C4-2B (cell line): ENCODE measurements at regions not wholly inside any gene's neighbourhood (a gene's known extent, or its start where the extent isn't known, plus 50 kb on each side); places are given as distances from the start of the nearest gene placed in this dataset.

Experiments used
- H3K27ac ChIP-seq: fragments of 450-650 bp; 2 replicates; pipeline ENCODE4 v1.5.1; 2017
- ZFX ChIP-seq: fragments of 450-650 bp; IDR thresholded peaks from 2 replicates; pipeline ENCODE4 v1.6.1; 2017
- TF ChIP-seq, protein P1 (sequence below): fragments of 450-650 bp; conservative IDR thresholded peaks from 2 replicates; pipeline ENCODE4 v1.5.1; 2017; ENCODE audit warnings: mild to moderate bottlenecking

DNA sequence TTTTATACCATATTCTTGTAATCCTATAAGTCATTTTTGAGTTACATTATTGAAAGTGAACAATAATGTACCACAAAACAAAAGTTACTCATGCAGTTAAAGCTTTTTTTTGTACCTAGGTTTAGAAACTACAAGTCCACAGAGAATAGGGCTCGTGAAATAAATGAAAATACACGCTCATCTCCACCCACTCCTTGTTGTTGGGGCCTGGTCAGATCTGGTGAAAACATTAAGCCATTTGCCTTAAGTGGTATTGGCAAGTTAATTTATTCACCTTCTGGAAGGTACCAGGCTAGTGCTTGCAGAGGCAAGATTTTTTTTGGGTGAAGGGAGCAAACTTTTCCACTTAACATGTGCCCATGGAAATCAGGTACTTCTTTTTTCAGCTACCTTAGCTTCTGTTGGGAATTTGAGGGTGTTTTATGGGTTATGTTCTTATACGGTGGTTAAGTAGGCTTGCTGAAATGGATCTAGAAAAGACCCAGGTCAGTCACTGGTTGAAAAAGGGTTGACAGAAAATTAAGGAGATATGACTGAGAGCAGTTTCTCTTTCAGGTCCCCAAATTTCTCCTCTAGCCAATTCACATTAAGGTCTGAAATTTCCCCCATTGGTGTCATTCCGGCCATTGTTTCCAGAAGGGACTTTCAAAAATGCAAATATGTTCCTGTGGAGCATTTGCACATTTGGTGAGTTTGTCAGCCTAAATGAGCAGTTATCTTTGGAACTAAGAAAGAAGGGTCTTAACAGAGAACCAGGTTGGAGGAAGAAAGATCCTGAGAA is 143.3 kb downstream of the KCNRG start:
- no peak for TF ChIP-seq ZFX
- TF ChIP-seq, protein P1, sequence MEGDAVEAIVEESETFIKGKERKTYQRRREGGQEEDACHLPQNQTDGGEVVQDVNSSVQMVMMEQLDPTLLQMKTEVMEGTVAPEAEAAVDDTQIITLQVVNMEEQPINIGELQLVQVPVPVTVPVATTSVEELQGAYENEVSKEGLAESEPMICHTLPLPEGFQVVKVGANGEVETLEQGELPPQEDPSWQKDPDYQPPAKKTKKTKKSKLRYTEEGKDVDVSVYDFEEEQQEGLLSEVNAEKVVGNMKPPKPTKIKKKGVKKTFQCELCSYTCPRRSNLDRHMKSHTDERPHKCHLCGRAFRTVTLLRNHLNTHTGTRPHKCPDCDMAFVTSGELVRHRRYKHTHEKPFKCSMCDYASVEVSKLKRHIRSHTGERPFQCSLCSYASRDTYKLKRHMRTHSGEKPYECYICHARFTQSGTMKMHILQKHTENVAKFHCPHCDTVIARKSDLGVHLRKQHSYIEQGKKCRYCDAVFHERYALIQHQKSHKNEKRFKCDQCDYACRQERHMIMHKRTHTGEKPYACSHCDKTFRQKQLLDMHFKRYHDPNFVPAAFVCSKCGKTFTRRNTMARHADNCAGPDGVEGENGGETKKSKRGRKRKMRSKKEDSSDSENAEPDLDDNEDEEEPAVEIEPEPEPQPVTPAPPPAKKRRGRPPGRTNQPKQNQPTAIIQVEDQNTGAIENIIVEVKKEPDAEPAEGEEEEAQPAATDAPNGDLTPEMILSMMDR, result no peak
- H3K27ac ChIP-seq, result no peak overlapping the region

GRCh38 chr13:50159607-50160006 is 144.4 kb downstream of the KCNRG start:
- H3K27ac ChIP-seq, result no peak overlapping the region
- TF ChIP-seq ZFX, result no peak
- TF ChIP-seq, protein P1, result no peak

GRCh38 chr13:50161052-50161451 is 145.8 kb downstream of the KCNRG start:
- TF ChIP-seq, protein P1, result no peak
- no peak for TF ChIP-seq ZFX
- no peak overlapping the region for H3K27ac ChIP-seq

GRCh38 chr13:50162001-50162400 is 146.8 kb downstream of the KCNRG start:
- no peak overlapping the region for H3K27ac ChIP-seq
- TF ChIP-seq, protein P1, result no peak
- no peak for TF ChIP-seq ZFX

DNA sequence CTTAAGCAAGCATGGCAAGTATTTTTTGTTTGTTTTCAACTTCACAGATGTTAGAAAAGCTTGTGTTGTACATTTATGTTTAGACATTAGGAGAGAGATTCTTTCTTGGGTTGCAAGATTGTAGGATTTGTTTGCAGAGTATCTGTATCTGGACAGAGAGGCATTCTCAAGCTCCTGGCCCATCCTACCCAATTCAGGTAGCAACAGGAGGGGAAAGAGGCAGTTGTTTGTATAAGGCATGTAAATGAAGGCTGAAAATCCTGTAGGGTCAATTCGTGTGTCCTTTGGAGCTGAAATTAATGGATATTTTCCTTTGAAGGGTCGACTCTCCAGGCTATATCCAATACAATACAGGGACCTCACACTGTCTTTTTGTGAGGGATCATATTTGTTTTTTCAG is 147.3 kb downstream of the KCNRG start:
- no peak overlapping the region for H3K27ac ChIP-seq

DNA sequence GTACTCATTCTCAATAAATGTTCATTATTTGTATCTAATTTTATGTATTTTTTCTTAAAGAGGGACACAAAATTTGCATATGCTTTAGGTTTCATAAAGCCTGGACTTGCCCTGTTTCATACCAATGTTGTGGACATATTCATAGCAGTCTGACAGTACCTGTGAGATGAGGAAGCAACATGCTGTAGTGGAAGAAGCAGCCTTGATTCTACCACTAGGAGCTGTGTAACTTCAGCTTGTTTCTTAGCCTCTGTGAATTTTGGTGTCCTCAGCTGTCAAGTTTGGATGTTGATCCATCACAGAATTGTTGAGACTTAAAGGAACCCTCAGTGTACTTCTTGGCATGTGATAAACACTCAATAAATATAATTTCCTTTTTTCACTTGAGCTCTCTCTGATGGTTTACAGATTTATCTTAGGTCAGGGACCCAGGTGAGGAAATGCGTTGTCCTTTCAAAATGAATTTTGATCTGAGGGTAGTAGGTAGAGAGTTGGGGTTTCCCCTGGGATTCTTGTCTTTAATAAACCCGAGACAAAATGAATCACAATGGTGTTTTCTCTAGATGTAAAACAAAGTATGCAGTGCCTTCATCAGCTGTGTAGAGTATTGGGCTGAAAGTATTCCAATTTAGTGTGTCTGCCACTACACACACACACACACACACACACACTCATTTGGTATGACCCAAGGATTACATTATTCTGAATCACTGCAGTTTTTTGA is 152.1 kb downstream of the KCNRG start:
- TF ChIP-seq ZFX, result no peak
- TF ChIP-seq, protein P1, result no peak
- H3K27ac ChIP-seq, result no peak overlapping the region

More for the DNA sequence above, 147.3 kb downstream of the KCNRG start:
- TF ChIP-seq, protein P1, result no peak
- TF ChIP-seq ZFX, result no peak

GRCh38 chr13:50167967-50168366 is 152.7 kb downstream of the KCNRG start:
- TF ChIP-seq, protein P1, result no peak
- TF ChIP-seq ZFX, result no peak

More at GRCh38 chr13:50167967-50168366, 152.7 kb downstream of the KCNRG start:
- no peak overlapping the region for H3K27ac ChIP-seq
